ENCODE measurements at regions not wholly inside any gene's neighbourhood (a gene's known extent, or its start where the extent isn't known, plus 50 kb on each side); places are given as distances from the start of the nearest gene placed in this dataset.
A peak's percentile ranks its signal among the peaks of the same experiment; 100 is the strongest.

- no peak for TF ChIP-seq CBFB (CRISPR knock-in tag; IDR thresholded peaks at IDR 0.05)
- peak; percentile 66; the same call in 1 of the 2 replicates for TF ChIP-seq RAD51 (IDR thresholded peaks at IDR 0.05; ENCODE audit: borderline replicate concordance)
- H3K4me3 ChIP-seq (replicated peaks in 1 of 3; ENCODE audit: insufficient read depth in 1 of 3, low read depth in 2 of 3, low read length in 3 of 3), result no peak overlapping the region
- H3K9ac ChIP-seq (ENCODE audit: insufficient read depth, low read depth, low read length), result no peak overlapping the region
- H2AFZ ChIP-seq (ENCODE audit: low read length), result no peak overlapping the region
- FAIRE-seq (no peak), ATAC-seq (no peak), DNase-seq (ENCODE audit: low spot score) (no peak)
- intact Hi-C loops (cut with micrococcal nuclease; ENCODE audit: unreplicated experiment) (no loop called here), in situ Hi-C loops (cut with HindIII; ENCODE audit: extremely low pct_ligation_motif_present, low pct_unique_long_range_greater_than_20kb) (no loop called here)
- WGBS (ENCODE audit: low lambda C conversion rate), result 0% methylated on average over 2 of the region's 2 CpGs
- H3K4me2 ChIP-seq (ENCODE audit: low read depth, low read length), result no peak overlapping the region
- H3K36me3 ChIP-seq (replicated peaks in 1 of 2; ENCODE audit: control insufficient read depth in 1 of 2, insufficient read depth in 2 of 2, low read length in 2 of 2), result no peaks in the 10 kb centered on the region
- no peaks in the 10 kb centered on the region for H3K27me3 ChIP-seq (ENCODE audit: control insufficient read depth in 1 of 2, insufficient read depth in 2 of 2, low read length in 2 of 2)
- H4K20me1 ChIP-seq (ENCODE audit: insufficient read depth, low read length), result no peaks in the 10 kb centered on the region
- ChIA-PET CTCF (ENCODE audit: low intra/inter-chr PET ratio, low total read pairs) (no interaction called here), POLR2A (no interaction called here)
- H3K27ac ChIP-seq (ENCODE audit: extremely low read length, insufficient read depth, low read length), result no peak overlapping the region
- H3K9me3 ChIP-seq (ENCODE audit: low read length), result no peaks in the 10 kb centered on the region; the same call in 1 of the 2 replicates
- no peaks in the 10 kb centered on the region for H3K4me1 ChIP-seq (ENCODE audit: insufficient read depth, low read length)
- H3K79me2 ChIP-seq (ENCODE audit: insufficient read depth, low read length), result no peaks in the 10 kb centered on the region
- no TSS peak for BruUV-seq (replicated peaks)
These were observed 69.6 kb upstream of the PCDH20 start for GRCh38 chr13:61485128-61485765.

DNA sequence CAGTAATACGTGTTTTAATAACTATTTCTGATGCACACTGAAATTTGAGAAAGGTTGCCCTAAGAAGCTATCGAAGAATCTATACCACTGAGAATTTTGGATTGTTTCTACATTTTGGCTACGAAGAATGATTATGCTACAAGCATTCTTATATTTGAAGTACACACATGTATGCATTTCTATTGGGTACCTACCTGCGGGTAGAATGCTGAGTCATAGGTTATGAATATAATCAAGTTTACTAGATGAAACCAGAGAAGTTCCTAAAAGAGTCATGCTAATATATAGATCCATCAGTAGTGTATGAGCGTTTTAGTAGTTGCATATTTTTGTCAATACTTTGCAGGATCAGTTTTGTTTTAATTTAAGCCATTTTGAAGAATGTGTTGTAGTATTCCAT lies 62.0 kb upstream of the PCDH20 start:
- POLR2A ChIA-PET, result no interaction called here
- Histone ChIP-seq H3K4me1 (ENCODE audit: insufficient read depth, low read length) (no peaks in the 10 kb centered on the region), H3K27ac (ENCODE audit: extremely low read length, insufficient read depth, low read length) (no peak overlapping the region), H3K27me3 (ENCODE audit: control insufficient read depth in 1 of 2, insufficient read depth in 2 of 2, low read length in 2 of 2) (no peaks in the 10 kb centered on the region), H3K36me3 (replicated peaks in 1 of 2; ENCODE audit: control insufficient read depth in 1 of 2, insufficient read depth in 2 of 2, low read length in 2 of 2) (no peaks in the 10 kb centered on the region), H3K4me2 (ENCODE audit: low read depth, low read length) (no peak overlapping the region), H3K9me3 (ENCODE audit: low read length) (no peaks in the 10 kb centered on the region; the same call in 1 of the 2 replicates), H3K9ac (ENCODE audit: insufficient read depth, low read depth, low read length) (no peak overlapping the region), H3K4me3 (replicated peaks in 1 of 3; ENCODE audit: insufficient read depth in 1 of 3, low read depth in 2 of 3, low read length in 3 of 3) (no peak overlapping the region), H2AFZ (ENCODE audit: low read length) (no peak overlapping the region), H3K79me2 (ENCODE audit: insufficient read depth, low read length) (no peaks in the 10 kb centered on the region), H4K20me1 (ENCODE audit: insufficient read depth, low read length) (no peaks in the 10 kb centered on the region)
- CTCF ChIA-PET (ENCODE audit: low intra/inter-chr PET ratio, low total read pairs), result no interaction called here
- intact Hi-C loops (cut with micrococcal nuclease; ENCODE audit: unreplicated experiment), result no loop called here
- DNase-seq (ENCODE audit: low spot score) (no peak), FAIRE-seq (no peak), ATAC-seq (no peak)
- 32% methylated on average over 5 of the region's 5 CpGs for WGBS (ENCODE audit: low lambda C conversion rate)
- BruUV-seq (replicated peaks), result no TSS peak
- TF ChIP-seq ZSCAN9 (CRISPR knock-in tag; IDR thresholded peaks at IDR 0.05; ENCODE audit: borderline replicate concordance) (no peak), PHF5A (CRISPR knock-in tag; IDR thresholded peaks at IDR 0.05; ENCODE audit: low read depth, unreplicated experiment) (no peak), NFE2L2 (IDR thresholded peaks at IDR 0.05; ENCODE audit: low read length) (peak; percentile 37; the same call in 1 of the 2 replicates), IRX3 (CRISPR knock-in tag; IDR thresholded peaks at IDR 0.05; ENCODE audit: borderline replicate concordance, low read depth) (no peak), MAFK (conservative IDR thresholded peaks at IDR 0.05 in 1 of 2, IDR thresholded peaks at IDR 0.05 in 1 of 2; ENCODE audit: low read length in 2 of 2) (peak in 1 of 2 experiments; percentile 33; a peak in 2 of 4 replicates), HNRNPL (IDR thresholded peaks at IDR 0.05; ENCODE audit: low read depth, low read length) (no peak), ZNF816 (CRISPR knock-in tag; IDR thresholded peaks at IDR 0.05; ENCODE audit: borderline replicate concordance) (no peak), MAFF (IDR thresholded peaks at IDR 0.05; ENCODE audit: low read depth, low read length) (0 out of 2 replicates have a peak, but pooled peaks have one; percentile 4), CCAR2 (optimal IDR thresholded peaks at IDR 0.05; ENCODE audit: low read depth, low read length) (no peak), CSRNP1 (CRISPR knock-in tag; IDR thresholded peaks at IDR 0.05) (no peak)
- TF ChIP-seq, protein P1, sequence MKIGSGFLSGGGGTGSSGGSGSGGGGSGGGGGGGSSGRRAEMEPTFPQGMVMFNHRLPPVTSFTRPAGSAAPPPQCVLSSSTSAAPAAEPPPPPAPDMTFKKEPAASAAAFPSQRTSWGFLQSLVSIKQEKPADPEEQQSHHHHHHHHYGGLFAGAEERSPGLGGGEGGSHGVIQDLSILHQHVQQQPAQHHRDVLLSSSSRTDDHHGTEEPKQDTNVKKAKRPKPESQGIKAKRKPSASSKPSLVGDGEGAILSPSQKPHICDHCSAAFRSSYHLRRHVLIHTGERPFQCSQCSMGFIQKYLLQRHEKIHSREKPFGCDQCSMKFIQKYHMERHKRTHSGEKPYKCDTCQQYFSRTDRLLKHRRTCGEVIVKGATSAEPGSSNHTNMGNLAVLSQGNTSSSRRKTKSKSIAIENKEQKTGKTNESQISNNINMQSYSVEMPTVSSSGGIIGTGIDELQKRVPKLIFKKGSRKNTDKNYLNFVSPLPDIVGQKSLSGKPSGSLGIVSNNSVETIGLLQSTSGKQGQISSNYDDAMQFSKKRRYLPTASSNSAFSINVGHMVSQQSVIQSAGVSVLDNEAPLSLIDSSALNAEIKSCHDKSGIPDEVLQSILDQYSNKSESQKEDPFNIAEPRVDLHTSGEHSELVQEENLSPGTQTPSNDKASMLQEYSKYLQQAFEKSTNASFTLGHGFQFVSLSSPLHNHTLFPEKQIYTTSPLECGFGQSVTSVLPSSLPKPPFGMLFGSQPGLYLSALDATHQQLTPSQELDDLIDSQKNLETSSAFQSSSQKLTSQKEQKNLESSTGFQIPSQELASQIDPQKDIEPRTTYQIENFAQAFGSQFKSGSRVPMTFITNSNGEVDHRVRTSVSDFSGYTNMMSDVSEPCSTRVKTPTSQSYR (CRISPR knock-in tag; IDR thresholded peaks at IDR 0.05; ENCODE audit: borderline replicate concordance), result no peak
- in situ Hi-C loops (cut with HindIII; ENCODE audit: extremely low pct_ligation_motif_present, low pct_unique_long_range_greater_than_20kb), result no loop called here
